Muscle layer of colon (tissue), 2 donors: ENCODE measurements at regions not wholly inside any gene's neighbourhood (a gene's known extent, or its start where the extent isn't known, plus 50 kb on each side); places are given as distances from the start of the nearest gene placed in this dataset.

ENCODE experiments used
- H3K27ac ChIP-seq: one replicate; pipeline ENCODE4 v1.7.0; 2013; ENCODE audit warnings: low read depth, mild to moderate bottlenecking, low read length, moderate library complexity
- H3K27me3 ChIP-seq, 2 donors: one replicate each; pipeline ENCODE4 v1.7.0; 2013; ENCODE audit warnings: low read length in 2 of 2, mild to moderate bottlenecking in 2 of 2; ENCODE audit not compliant: insufficient read depth in 2 of 2, control insufficient read depth in 1 of 2
- H3K36me3 ChIP-seq: one replicate; pipeline ENCODE4 v1.7.0; 2013; ENCODE audit warnings: mild to moderate bottlenecking, low read length; ENCODE audit not compliant: insufficient read depth
- H3K4me1 ChIP-seq: one replicate; pipeline ENCODE4 v1.7.0; 2013; ENCODE audit warnings: mild to moderate bottlenecking, low read length; ENCODE audit not compliant: insufficient read depth
- H3K4me3 ChIP-seq, 2 donors: one replicate each; pipeline ENCODE4 v1.7.0; 2013; ENCODE audit warnings: low read length in 2 of 2, low read depth in 1 of 2, mild to moderate bottlenecking in 1 of 2, moderate library complexity in 1 of 2
- H3K9ac ChIP-seq: one replicate; pipeline ENCODE4 v1.7.0; 2013; ENCODE audit warnings: low read length
- H3K9me3 ChIP-seq: one replicate; pipeline ENCODE4 v1.7.0; 2013; ENCODE audit warnings: mild to moderate bottlenecking, low read length
- donor health status: abdominal sarcoma.
- donor health status: Adenocarcinoma of cecum.

- no peak overlapping the region for H3K4me3 ChIP-seq
- no peak overlapping the region for H3K27ac ChIP-seq
- no peaks in the 10 kb centered on the region for H3K36me3 ChIP-seq
- H3K4me1 ChIP-seq, result no peaks in the 10 kb centered on the region
- no peaks in the 10 kb centered on the region for H3K9me3 ChIP-seq
- no peaks in the 10 kb centered on the region for H3K27me3 ChIP-seq
- H3K9ac ChIP-seq, result no peak overlapping the region
These were observed 93.4 kb downstream of the TENT4A start for GRCh38 chr5:6806668-6807067.

GRCh38 chr5:6808462-6808861, 95.2 kb downstream of the TENT4A start:
- no peaks in the 10 kb centered on the region for H3K36me3 ChIP-seq
- H3K27me3 ChIP-seq, result no peaks in the 10 kb centered on the region
- H3K4me1 ChIP-seq, result no peaks in the 10 kb centered on the region
- H3K4me3 ChIP-seq, result no peak overlapping the region
- H3K9ac ChIP-seq, result no peak overlapping the region
- no peaks in the 10 kb centered on the region for H3K9me3 ChIP-seq
- no peak overlapping the region for H3K27ac ChIP-seq

- Histone ChIP-seq H3K4me3 (no peak overlapping the region), H3K27ac (no peak overlapping the region), H3K36me3 (no peaks in the 10 kb centered on the region), H3K9me3 (no peaks in the 10 kb centered on the region), H3K4me1 (no peaks in the 10 kb centered on the region), H3K27me3 (no peaks in the 10 kb centered on the region), H3K9ac (no peak overlapping the region)
These were observed 97.6 kb downstream of the TENT4A start for GRCh38 chr5:6810641-6811405.

- no peaks in the 10 kb centered on the region for H3K27me3 ChIP-seq
- H3K9ac ChIP-seq, result no peak overlapping the region
- no peak overlapping the region for H3K4me3 ChIP-seq
- no peaks in the 10 kb centered on the region for H3K9me3 ChIP-seq
- H3K27ac ChIP-seq, result no peak overlapping the region
- H3K4me1 ChIP-seq, result no peaks in the 10 kb centered on the region
- no peaks in the 10 kb centered on the region for H3K36me3 ChIP-seq
These were observed 98.9 kb downstream of the TENT4A start for GRCh38 chr5:6812091-6812490.

- Histone ChIP-seq H3K4me1 (no peaks in the 10 kb centered on the region), H3K36me3 (no peaks in the 10 kb centered on the region), H3K9ac (no peak overlapping the region), H3K4me3 (no peak overlapping the region), H3K9me3 (no peaks in the 10 kb centered on the region), H3K27me3 (no peaks in the 10 kb centered on the region), H3K27ac (no peak overlapping the region)
These were observed 99.8 kb downstream of the TENT4A start for GRCh38 chr5:6812800-6813731.

- Histone ChIP-seq H3K27me3 (no peaks in the 10 kb centered on the region), H3K27ac (no peak overlapping the region), H3K9me3 (no peaks in the 10 kb centered on the region), H3K36me3 (no peaks in the 10 kb centered on the region), H3K4me3 (no peak overlapping the region), H3K4me1 (no peaks in the 10 kb centered on the region), H3K9ac (no peak overlapping the region)
These were observed 101.6 kb downstream of the TENT4A start for GRCh38 chr5:6814816-6815215.

- H3K27me3 ChIP-seq, result no peaks in the 10 kb centered on the region
- no peaks in the 10 kb centered on the region for H3K36me3 ChIP-seq
- no peak overlapping the region for H3K4me3 ChIP-seq
These were observed 105.6 kb downstream of the TENT4A start for GRCh38 chr5:6818594-6819511.

GRCh38 chr5:6819521-6819920, 106.3 kb downstream of the TENT4A start:
- Histone ChIP-seq H3K9ac (no peak overlapping the region), H3K36me3 (no peaks in the 10 kb centered on the region), H3K27me3 (no peaks in the 10 kb centered on the region), H3K4me1 (no peaks in the 10 kb centered on the region), H3K4me3 (no peak overlapping the region), H3K9me3 (no peaks in the 10 kb centered on the region), H3K27ac (no peak overlapping the region)

More at GRCh38 chr5:6818594-6819511, 105.6 kb downstream of the TENT4A start:
- H3K9me3 ChIP-seq, result no peaks in the 10 kb centered on the region
- no peak overlapping the region for H3K27ac ChIP-seq
- no peaks in the 10 kb centered on the region for H3K4me1 ChIP-seq
- H3K9ac ChIP-seq, result no peak overlapping the region

GRCh38 chr5:6820851-6821479, 107.7 kb downstream of the TENT4A start:
- Histone ChIP-seq H3K9me3 (no peaks in the 10 kb centered on the region), H3K27ac (no peak overlapping the region), H3K36me3 (no peaks in the 10 kb centered on the region), H3K4me1 (no peaks in the 10 kb centered on the region), H3K9ac (no peak overlapping the region), H3K4me3 (no peak overlapping the region), H3K27me3 (no peaks in the 10 kb centered on the region)

- H3K27ac ChIP-seq, result no peak overlapping the region
- no peaks in the 10 kb centered on the region for H3K27me3 ChIP-seq
- H3K9me3 ChIP-seq, result no peaks in the 10 kb centered on the region
- H3K36me3 ChIP-seq, result no peaks in the 10 kb centered on the region
- H3K4me3 ChIP-seq, result no peak overlapping the region
- peaks cover 2% of the 10 kb centered on the region for H3K4me1 ChIP-seq
- H3K9ac ChIP-seq, result no peak overlapping the region
These were observed 108.8 kb downstream of the TENT4A start for GRCh38 chr5:6822068-6822467.
